ENCODE measurements at regions not wholly inside any gene's neighbourhood (a gene's known extent, or its start where the extent isn't known, plus 50 kb on each side); places are given as distances from the start of the nearest gene placed in this dataset.

DNA sequence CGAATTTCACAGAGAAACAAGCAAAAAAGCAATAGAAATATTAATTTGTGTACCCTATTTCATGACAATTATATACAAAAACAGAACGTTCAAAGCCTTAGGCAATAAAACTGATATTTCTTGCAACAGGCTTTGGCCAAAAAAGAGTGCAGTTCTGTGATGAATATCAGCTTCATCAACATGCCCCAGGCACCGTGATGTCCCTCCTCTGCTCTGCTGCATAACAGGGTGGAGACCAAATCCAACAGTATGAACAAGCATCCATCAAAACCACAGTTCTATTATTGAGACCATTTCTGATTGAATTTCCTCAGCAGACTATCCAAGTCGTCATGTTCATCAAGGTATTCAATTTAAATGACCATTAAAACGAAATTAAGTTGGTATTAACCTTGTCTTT is 722.6 kb upstream of the NRSN1 start:
- TF ChIP-seq, protein P1, sequence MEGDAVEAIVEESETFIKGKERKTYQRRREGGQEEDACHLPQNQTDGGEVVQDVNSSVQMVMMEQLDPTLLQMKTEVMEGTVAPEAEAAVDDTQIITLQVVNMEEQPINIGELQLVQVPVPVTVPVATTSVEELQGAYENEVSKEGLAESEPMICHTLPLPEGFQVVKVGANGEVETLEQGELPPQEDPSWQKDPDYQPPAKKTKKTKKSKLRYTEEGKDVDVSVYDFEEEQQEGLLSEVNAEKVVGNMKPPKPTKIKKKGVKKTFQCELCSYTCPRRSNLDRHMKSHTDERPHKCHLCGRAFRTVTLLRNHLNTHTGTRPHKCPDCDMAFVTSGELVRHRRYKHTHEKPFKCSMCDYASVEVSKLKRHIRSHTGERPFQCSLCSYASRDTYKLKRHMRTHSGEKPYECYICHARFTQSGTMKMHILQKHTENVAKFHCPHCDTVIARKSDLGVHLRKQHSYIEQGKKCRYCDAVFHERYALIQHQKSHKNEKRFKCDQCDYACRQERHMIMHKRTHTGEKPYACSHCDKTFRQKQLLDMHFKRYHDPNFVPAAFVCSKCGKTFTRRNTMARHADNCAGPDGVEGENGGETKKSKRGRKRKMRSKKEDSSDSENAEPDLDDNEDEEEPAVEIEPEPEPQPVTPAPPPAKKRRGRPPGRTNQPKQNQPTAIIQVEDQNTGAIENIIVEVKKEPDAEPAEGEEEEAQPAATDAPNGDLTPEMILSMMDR (IDR thresholded peaks at IDR 0.05 in 8 of 11, conservative IDR thresholded peaks at IDR 0.05 in 3 of 11) = no peak
- TF ChIP-seq POLR2A (IDR thresholded peaks at IDR 0.05) (no peak), POLR2AphosphoS5 (IDR thresholded peaks at IDR 0.05) (no peak)
